ENCODE measurements at regions not wholly inside any gene's neighbourhood (a gene's known extent, or its start where the extent isn't known, plus 50 kb on each side); places are given as distances from the start of the nearest gene placed in this dataset.

DNA sequence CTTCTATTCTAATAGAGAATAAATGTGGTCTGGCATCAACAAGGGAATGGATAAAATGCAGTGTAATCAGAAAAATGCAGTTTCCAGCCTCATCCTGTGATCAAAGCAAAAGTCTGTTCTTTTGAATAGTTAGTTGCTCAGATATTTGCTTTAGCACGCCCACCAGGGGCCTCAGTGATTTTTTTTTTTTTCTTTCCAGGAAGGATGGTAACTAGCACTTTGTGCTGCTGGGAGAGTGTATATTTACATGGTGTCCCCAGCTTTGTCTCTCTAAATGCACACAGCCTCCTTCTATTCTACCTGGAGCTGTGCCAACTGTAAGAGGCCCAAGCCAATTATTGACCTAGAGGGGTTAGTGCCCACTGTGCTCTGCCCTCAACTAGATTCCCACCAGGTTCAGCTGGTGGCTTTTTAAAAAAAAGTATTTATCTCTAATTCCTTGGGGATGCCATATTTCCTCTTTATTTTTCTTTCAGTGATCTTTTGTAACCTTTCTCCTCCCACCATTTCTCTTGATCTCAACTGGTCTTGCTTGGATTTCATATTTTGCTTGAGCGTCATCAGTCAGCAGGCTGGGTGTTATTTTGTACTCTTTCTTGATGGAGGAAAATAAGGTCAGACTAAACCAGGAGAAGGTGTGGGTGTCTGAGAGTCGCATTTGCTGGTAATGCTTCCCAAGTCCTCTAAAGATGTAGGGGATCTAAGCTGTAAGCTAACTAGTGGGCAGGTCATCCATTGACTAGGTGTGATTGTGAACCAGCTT is 193.0 kb upstream of the C9orf72 start:
- TF ChIP-seq POLR2AphosphoS5 (IDR thresholded peaks at IDR 0.05; ENCODE audit: insufficient read depth, low read depth, low read length) (no peak), MYC (IDR thresholded peaks at IDR 0.05; ENCODE audit: low read depth, low read length) (no peak), EZH2 (IDR thresholded peaks at IDR 0.05; ENCODE audit: borderline replicate concordance, low read depth, low read length, severe bottlenecking) (no peak), POLR2A (IDR thresholded peaks at IDR 0.05; ENCODE audit: low read depth, low read length) (no peak), JUN (IDR thresholded peaks at IDR 0.05; ENCODE audit: borderline replicate concordance, insufficient read depth, insufficient read length, low read depth) (no peak), FOS (IDR thresholded peaks at IDR 0.05; ENCODE audit: borderline replicate concordance, insufficient read depth, low read length) (no peak)
- TF ChIP-seq, protein P1, sequence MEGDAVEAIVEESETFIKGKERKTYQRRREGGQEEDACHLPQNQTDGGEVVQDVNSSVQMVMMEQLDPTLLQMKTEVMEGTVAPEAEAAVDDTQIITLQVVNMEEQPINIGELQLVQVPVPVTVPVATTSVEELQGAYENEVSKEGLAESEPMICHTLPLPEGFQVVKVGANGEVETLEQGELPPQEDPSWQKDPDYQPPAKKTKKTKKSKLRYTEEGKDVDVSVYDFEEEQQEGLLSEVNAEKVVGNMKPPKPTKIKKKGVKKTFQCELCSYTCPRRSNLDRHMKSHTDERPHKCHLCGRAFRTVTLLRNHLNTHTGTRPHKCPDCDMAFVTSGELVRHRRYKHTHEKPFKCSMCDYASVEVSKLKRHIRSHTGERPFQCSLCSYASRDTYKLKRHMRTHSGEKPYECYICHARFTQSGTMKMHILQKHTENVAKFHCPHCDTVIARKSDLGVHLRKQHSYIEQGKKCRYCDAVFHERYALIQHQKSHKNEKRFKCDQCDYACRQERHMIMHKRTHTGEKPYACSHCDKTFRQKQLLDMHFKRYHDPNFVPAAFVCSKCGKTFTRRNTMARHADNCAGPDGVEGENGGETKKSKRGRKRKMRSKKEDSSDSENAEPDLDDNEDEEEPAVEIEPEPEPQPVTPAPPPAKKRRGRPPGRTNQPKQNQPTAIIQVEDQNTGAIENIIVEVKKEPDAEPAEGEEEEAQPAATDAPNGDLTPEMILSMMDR (IDR thresholded peaks at IDR 0.05; ENCODE audit: extremely low read depth in 1 of 2, insufficient read depth in 1 of 2, low read depth in 1 of 2, low read length in 2 of 2), result no peak
- TF ChIP-seq, protein P2, sequence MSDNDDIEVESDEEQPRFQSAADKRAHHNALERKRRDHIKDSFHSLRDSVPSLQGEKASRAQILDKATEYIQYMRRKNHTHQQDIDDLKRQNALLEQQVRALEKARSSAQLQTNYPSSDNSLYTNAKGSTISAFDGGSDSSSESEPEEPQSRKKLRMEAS (IDR thresholded peaks at IDR 0.05; ENCODE audit: insufficient read depth, insufficient read length), result no peak
